HL-60 (cell line): ENCODE measurements at regions not wholly inside any gene's neighbourhood (a gene's known extent, or its start where the extent isn't known, plus 50 kb on each side); places are given as distances from the start of the nearest gene placed in this dataset.

Source experiments
- POLR2AphosphoS5 ChIP-seq: IDR thresholded peaks from 2 replicates; pipeline ENCODE4 v1.6.1; 2012; ENCODE audit warnings: low read depth
- TF ChIP-seq, protein P1 (sequence below): IDR thresholded peaks from one replicate; pipeline ENCODE4 v1.5.1; 2011; ENCODE audit warnings: low read length, control low read depth, inconsistent platforms; ENCODE audit not compliant: insufficient read depth
- TF ChIP-seq, protein P2 (sequence below): IDR thresholded peaks from 2 replicates; pipeline ENCODE4 v1.6.1; 2012; ENCODE audit warnings: low read depth; ENCODE audit not compliant: insufficient replicate concordance

DNA sequence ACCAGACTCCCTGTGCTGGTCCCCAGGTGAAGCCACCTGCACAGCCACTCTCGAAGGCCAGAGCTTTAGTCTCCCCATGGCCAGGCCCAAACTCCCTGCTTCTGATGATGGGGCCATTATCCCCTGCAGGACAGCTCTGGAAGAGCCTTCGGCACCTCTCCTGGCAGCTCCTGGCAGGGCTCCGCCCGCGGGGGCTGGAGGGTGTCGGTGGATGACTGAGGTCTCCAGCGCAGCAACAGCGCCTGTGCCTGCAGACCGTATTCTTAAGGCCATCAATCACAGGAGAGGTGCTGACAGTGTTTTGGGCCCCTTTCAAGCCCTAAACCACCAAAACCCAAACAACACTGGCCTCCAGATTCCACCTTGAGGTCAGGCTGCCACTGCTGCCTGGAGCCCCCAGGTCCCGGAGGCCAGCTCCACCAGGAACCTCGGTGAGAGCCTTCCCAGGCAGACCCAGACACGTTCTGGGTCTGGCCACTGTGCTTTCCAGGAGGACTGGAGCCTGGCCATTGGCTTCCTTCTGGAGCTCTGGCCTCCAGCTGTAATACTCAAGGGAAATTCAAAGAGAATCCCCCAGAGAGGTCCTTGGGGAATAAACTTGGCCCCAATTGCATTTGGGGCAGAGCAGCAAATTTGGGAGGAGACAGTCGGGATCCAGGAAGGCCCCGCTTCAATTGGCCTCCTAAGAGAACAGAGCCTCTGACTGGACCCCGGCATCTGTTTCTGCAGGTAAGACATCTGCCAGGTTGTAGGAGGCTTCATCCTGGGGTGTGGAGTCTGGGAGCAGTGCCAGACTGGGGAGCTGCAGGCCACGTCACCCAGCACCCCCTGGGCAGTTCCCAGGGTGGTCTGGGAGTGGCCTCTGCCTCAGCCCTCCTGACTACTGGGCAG lies 210.6 kb upstream of the RTL1 start:
- TF ChIP-seq, protein P1, sequence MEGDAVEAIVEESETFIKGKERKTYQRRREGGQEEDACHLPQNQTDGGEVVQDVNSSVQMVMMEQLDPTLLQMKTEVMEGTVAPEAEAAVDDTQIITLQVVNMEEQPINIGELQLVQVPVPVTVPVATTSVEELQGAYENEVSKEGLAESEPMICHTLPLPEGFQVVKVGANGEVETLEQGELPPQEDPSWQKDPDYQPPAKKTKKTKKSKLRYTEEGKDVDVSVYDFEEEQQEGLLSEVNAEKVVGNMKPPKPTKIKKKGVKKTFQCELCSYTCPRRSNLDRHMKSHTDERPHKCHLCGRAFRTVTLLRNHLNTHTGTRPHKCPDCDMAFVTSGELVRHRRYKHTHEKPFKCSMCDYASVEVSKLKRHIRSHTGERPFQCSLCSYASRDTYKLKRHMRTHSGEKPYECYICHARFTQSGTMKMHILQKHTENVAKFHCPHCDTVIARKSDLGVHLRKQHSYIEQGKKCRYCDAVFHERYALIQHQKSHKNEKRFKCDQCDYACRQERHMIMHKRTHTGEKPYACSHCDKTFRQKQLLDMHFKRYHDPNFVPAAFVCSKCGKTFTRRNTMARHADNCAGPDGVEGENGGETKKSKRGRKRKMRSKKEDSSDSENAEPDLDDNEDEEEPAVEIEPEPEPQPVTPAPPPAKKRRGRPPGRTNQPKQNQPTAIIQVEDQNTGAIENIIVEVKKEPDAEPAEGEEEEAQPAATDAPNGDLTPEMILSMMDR, result no peak
- no peak for TF ChIP-seq POLR2AphosphoS5
- TF ChIP-seq, protein P2, sequence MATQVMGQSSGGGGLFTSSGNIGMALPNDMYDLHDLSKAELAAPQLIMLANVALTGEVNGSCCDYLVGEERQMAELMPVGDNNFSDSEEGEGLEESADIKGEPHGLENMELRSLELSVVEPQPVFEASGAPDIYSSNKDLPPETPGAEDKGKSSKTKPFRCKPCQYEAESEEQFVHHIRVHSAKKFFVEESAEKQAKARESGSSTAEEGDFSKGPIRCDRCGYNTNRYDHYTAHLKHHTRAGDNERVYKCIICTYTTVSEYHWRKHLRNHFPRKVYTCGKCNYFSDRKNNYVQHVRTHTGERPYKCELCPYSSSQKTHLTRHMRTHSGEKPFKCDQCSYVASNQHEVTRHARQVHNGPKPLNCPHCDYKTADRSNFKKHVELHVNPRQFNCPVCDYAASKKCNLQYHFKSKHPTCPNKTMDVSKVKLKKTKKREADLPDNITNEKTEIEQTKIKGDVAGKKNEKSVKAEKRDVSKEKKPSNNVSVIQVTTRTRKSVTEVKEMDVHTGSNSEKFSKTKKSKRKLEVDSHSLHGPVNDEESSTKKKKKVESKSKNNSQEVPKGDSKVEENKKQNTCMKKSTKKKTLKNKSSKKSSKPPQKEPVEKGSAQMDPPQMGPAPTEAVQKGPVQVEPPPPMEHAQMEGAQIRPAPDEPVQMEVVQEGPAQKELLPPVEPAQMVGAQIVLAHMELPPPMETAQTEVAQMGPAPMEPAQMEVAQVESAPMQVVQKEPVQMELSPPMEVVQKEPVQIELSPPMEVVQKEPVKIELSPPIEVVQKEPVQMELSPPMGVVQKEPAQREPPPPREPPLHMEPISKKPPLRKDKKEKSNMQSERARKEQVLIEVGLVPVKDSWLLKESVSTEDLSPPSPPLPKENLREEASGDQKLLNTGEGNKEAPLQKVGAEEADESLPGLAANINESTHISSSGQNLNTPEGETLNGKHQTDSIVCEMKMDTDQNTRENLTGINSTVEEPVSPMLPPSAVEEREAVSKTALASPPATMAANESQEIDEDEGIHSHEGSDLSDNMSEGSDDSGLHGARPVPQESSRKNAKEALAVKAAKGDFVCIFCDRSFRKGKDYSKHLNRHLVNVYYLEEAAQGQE, result no peak
